ENCODE measurements at regions not wholly inside any gene's neighbourhood (a gene's known extent, or its start where the extent isn't known, plus 50 kb on each side); places are given as distances from the start of the nearest gene placed in this dataset.
"Not testable (repeated sequence)": the region's sequence is repeated elsewhere in the genome, so short reads cannot be mapped to it uniquely, and the experiment has no call there.

- WGBS, 2 donors: 35 to 56% methylated on average over 17 to 24 of the region's 24 CpGs
- DNase-seq: peak; percentile 53
- TF ChIP-seq CTCF (IDR thresholded peaks at IDR 0.05): no peak
- TF ChIP-seq POLR2A (IDR thresholded peaks at IDR 0.05): no peak
- Histone ChIP-seq H3K4me3 (no peak overlapping the region), H3K9me3 (no peaks in the 10 kb centered on the region), H3K4me1 (no peaks in the 10 kb centered on the region), H3K27me3 (no peaks in the 10 kb centered on the region), H3K36me3 (ENCODE audit: low read depth, missing control alignments) (no peaks in the 10 kb centered on the region), H3K27ac (no peak overlapping the region)
- intact Hi-C loops (cut with DNase I; ENCODE audit: low total_unique reads): no loop called here
These were observed 194.6 kb downstream of the OLFM1 start for GRCh38 chr9:135281791-135282737.

GRCh38 chr9:135282808-135283207, 195.3 kb downstream of the OLFM1 start:
- H3K4me3 ChIP-seq: no peak overlapping the region
- 54 to 68% methylated on average over 3 to 4 of the region's 4 CpGs for WGBS, 2 donors
- intact Hi-C loops (cut with DNase I; ENCODE audit: low total_unique reads): no loop called here

GRCh38 chr9:135283671-135284070, 195.9 kb upstream of the PPP1R26 start:
- Histone ChIP-seq H3K27me3 (no peaks in the 10 kb centered on the region), H3K36me3 (ENCODE audit: low read depth, missing control alignments) (no peaks in the 10 kb centered on the region), H3K9me3 (no peaks in the 10 kb centered on the region), H3K4me3 (no peak overlapping the region), H3K27ac (no peak overlapping the region), H3K4me1 (no peaks in the 10 kb centered on the region)
- 40 to 41% methylated on average over 15 of the region's 15 CpGs for WGBS, 2 donors
- no peak for TF ChIP-seq CTCF (IDR thresholded peaks at IDR 0.05)
- TF ChIP-seq POLR2A (IDR thresholded peaks at IDR 0.05): no peak
- intact Hi-C loops (cut with DNase I; ENCODE audit: low total_unique reads): no loop called here
- DNase-seq: no peak

More at GRCh38 chr9:135282808-135283207, 195.3 kb downstream of the OLFM1 start:
- H3K4me1 ChIP-seq: no peaks in the 10 kb centered on the region
- no peak for DNase-seq
- no peaks in the 10 kb centered on the region for H3K9me3 ChIP-seq
- H3K27ac ChIP-seq: no peak overlapping the region
- TF ChIP-seq POLR2A (IDR thresholded peaks at IDR 0.05) (no peak), CTCF (IDR thresholded peaks at IDR 0.05) (no peak)
- no peaks in the 10 kb centered on the region for H3K27me3 ChIP-seq
- no peaks in the 10 kb centered on the region for H3K36me3 ChIP-seq (ENCODE audit: low read depth, missing control alignments)

- intact Hi-C loops (cut with DNase I; ENCODE audit: low total_unique reads): no loop called here
- DNase-seq: no peak
- H3K4me1 ChIP-seq: no peaks in the 10 kb centered on the region
- no peak overlapping the region for H3K4me3 ChIP-seq
- H3K27me3 ChIP-seq: no peaks in the 10 kb centered on the region
- WGBS, 2 donors: 43 to 52% methylated on average over 8 to 12 of the region's 13 CpGs
- no peaks in the 10 kb centered on the region for H3K36me3 ChIP-seq (ENCODE audit: low read depth, missing control alignments)
- H3K9me3 ChIP-seq: no peaks in the 10 kb centered on the region
- H3K27ac ChIP-seq: no peak overlapping the region
- no peak for TF ChIP-seq CTCF (IDR thresholded peaks at IDR 0.05)
- no peak for TF ChIP-seq POLR2A (IDR thresholded peaks at IDR 0.05)
These were observed 195.0 kb upstream of the PPP1R26 start for GRCh38 chr9:135284386-135285134.

GRCh38 chr9:135286187-135286925, 193.2 kb upstream of the PPP1R26 start:
- intact Hi-C loops (cut with DNase I; ENCODE audit: low total_unique reads); H3K36me3 ChIP-seq (ENCODE audit: low read depth, missing control alignments): not testable (repeated sequence)

More at GRCh38 chr9:135286187-135286925, 193.2 kb upstream of the PPP1R26 start:
- DNase-seq, H3K27me3 ChIP-seq, H3K4me3 ChIP-seq, H3K27ac ChIP-seq, H3K9me3 ChIP-seq, H3K4me1 ChIP-seq: not testable (repeated sequence)
- WGBS, 2 donors: 76 to 84% methylated on average over 32 to 33 of the region's 33 CpGs
